B cell (primary cell): ENCODE measurements at regions not wholly inside any gene's neighbourhood (a gene's known extent, or its start where the extent isn't known, plus 50 kb on each side); places are given as distances from the start of the nearest gene placed in this dataset.

Source experiments
- ATAC-seq: fragments of 200-7000 bp; cut with Tn5 transposase; one replicate; pipeline ENCODE4 v1.10.0; 2021; ENCODE audit warnings: low read depth, mild to moderate bottlenecking, moderate number of reproducible peaks, moderate library complexity
- CTCF ChIA-PET: fragments of 350-600 bp; sonication (Branson Sonifier 250); formaldehyde crosslinking; loops from one replicate; lab custom pipeline; 2021; ENCODE audit warnings: antibody characterized with exemption, inconsistent platforms; lab: Charles Lee
- POLR2A ChIA-PET: fragments of 350-600 bp; sonication (Branson Sonifier 250); formaldehyde crosslinking; loops from one replicate; lab custom pipeline; 2021; ENCODE audit warnings: antibody characterized with exemption; lab: Charles Lee
- DNase-seq: peaks from one replicate; pipeline ENCODE4 v3.0.0; 2013
- H2AFZ ChIP-seq: 2 replicates; pipeline ENCODE4 v1.6.1; 2012; ENCODE audit warnings: mild to moderate bottlenecking, low read depth, low read length; ENCODE audit not compliant: insufficient read depth, poor library complexity, severe bottlenecking
- H3K27ac ChIP-seq, 2 donors: 1 replicate in 1 of 2; 2 replicates in 1 of 2; pipeline ENCODE4 v1.5.1; 2012 to 2013; ENCODE audit warnings: low read length in 2 of 2, mild to moderate bottlenecking in 2 of 2, moderate library complexity in 1 of 2
- H3K27me3 ChIP-seq, 4 experiments: fragments of 200-600 bp in 1 of 4; sonication (generic) in 1 of 4; replicated peaks in 1 of 4; 1 replicate in 2 of 4; 2 replicates in 2 of 4; pipeline versions ENCODE4 v1.6.1 to v1.7.0; 2013 to 2016; ENCODE audit warnings: low read length in 3 of 4, mild to moderate bottlenecking in 2 of 4, mixed read lengths in 1 of 4, moderate library complexity in 1 of 4; ENCODE audit not compliant: insufficient read depth in 4 of 4, control insufficient read depth in 3 of 4; ENCODE audit errors: control extremely low read depth in 1 of 4
- H3K36me3 ChIP-seq, 2 experiments: replicated peaks in 1 of 2; 1 replicate in 1 of 2; 2 replicates in 1 of 2; pipeline versions ENCODE4 v1.6.1 to v1.7.1; 2013; ENCODE audit warnings: low read length in 1 of 2; ENCODE audit not compliant: insufficient read depth in 2 of 2, control insufficient read depth in 1 of 2; ENCODE audit errors: control extremely low read depth in 1 of 2, extremely low read depth in 1 of 2
- H3K4me1 ChIP-seq, 2 donors: fragments of 200-600 bp in 1 of 2; sonication (generic) in 1 of 2; 1 replicate in 1 of 2; 2 replicates in 1 of 2; pipeline versions ENCODE4 v1.5.1 to v1.6.1; 2013 to 2017; ENCODE audit warnings: low read length in 2 of 2; ENCODE audit not compliant: control insufficient read depth in 2 of 2, insufficient read depth in 2 of 2
- H3K4me2 ChIP-seq: replicated peaks from 2 replicates; pipeline ENCODE3; 2012; ENCODE audit warnings: mild to moderate bottlenecking, low read depth, low read length; ENCODE audit not compliant: poor library complexity, severe bottlenecking
- H3K4me3 ChIP-seq, 5 experiments: fragments of 200-600 bp in 1 of 5; sonication (generic) in 1 of 5; 1 replicate in 3 of 5; 2 replicates in 2 of 5; pipeline versions ENCODE4 v1.5.1 to v1.7.0; 2011 to 2016; ENCODE audit warnings: low read length in 4 of 5, mild to moderate bottlenecking in 4 of 5, low read depth in 2 of 5, control low read depth in 1 of 5, moderate library complexity in 1 of 5; ENCODE audit not compliant: insufficient read depth in 1 of 5; ENCODE audit errors: control extremely low read depth in 1 of 5, extremely low read depth in 1 of 5
- H3K79me2 ChIP-seq: fragments of 200-600 bp; sonication (generic); one replicate; pipeline ENCODE4 v1.6.0; 2016; ENCODE audit warnings: low read length; ENCODE audit not compliant: control insufficient read depth, insufficient read depth
- H3K9ac ChIP-seq: fragments of 200-600 bp; sonication (generic); 2 replicates; pipeline ENCODE4 v1.6.1; 2017; ENCODE audit warnings: mild to moderate bottlenecking, low read length, moderate library complexity
- H3K9me3 ChIP-seq, 3 donors: one replicate each; pipeline versions ENCODE4 v1.6.1 to v1.7.1; 2013; ENCODE audit warnings: low read length in 2 of 3; ENCODE audit not compliant: control insufficient read depth in 2 of 3, insufficient read depth in 1 of 3; ENCODE audit errors: control extremely low read depth in 1 of 3
- H4K20me1 ChIP-seq: 2 replicates; pipeline ENCODE4 v1.6.0; 2012; ENCODE audit warnings: mild to moderate bottlenecking, low read length; ENCODE audit not compliant: insufficient read depth, control insufficient read depth, poor library complexity, severe bottlenecking
- H3K27ac Mint-ChIP-seq: one replicate; pipeline ENCODE4 v1.8.0; 2021; ENCODE audit warnings: mixed read lengths
- H3K27me3 Mint-ChIP-seq: one replicate; pipeline ENCODE4 v1.8.0; 2021; ENCODE audit warnings: mixed read lengths
- H3K4me1 Mint-ChIP-seq: one replicate; pipeline ENCODE4 v1.8.0; 2021; ENCODE audit warnings: mixed read lengths
- H3K4me3 Mint-ChIP-seq: one replicate; pipeline ENCODE4 v1.8.0; 2021; ENCODE audit warnings: mixed read lengths
- H3K9me3 Mint-ChIP-seq: one replicate; pipeline ENCODE4 v1.8.0; 2022; ENCODE audit warnings: mixed read lengths; ENCODE audit not compliant: insufficient read depth
- EZH2 ChIP-seq: IDR thresholded peaks from 2 replicates; pipeline ENCODE4 v1.6.1; 2012; ENCODE audit warnings: borderline replicate concordance, low read depth, mild to moderate bottlenecking, moderate library complexity, low read length; ENCODE audit not compliant: insufficient read depth, poor library complexity, severe bottlenecking
- WGBS: methylation state at CpG from one replicate; pipeline ENCODE4 v1.1.5; 2013; ENCODE audit warnings: missing lambda C conversion rate; ENCODE audit not compliant: insufficient coverage; 5-methylcytosine and 5-hydroxymethylcytosine counted together
- intact Hi-C: fragments of 100-400 bp; cut with micrococcal nuclease; formaldehyde crosslinking; loops from one replicate; pipeline ENCODE4 v1.10.0; 2022
- TF ChIP-seq, protein P1 (sequence below): fragments of 200-600 bp; IDR thresholded peaks from one replicate; pipeline ENCODE4 v1.8.0; 2022; ENCODE audit warnings: antibody characterized with exemption, mild to moderate bottlenecking

DNA sequence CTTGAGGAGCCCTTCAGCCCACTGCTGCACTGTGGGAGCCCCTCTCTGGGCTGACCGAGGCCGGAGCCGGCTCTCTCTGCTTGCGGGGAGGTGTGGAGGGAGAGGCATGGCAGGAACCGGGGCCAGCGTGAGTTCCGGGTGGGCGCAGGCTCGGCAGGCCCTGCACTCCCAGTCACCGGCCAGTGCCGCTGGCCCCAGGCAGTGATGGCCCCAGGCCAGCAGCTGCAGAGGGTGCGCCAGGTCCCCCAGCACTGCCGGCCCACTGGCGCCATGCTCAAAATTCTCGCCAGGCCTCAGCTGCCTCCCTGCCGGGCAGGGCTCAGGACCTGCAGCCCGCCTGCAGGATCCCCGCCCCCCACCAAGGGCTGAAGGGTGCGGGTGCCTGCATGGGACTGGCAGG, 128.4 kb upstream of the STARD3NL start:
- Histone ChIP-seq H3K4me3 (no peak overlapping the region), H2AFZ (no peak overlapping the region), H3K4me1 (no peaks in the 10 kb centered on the region), H3K36me3 (no peaks in the 10 kb centered on the region), H3K9me3 (peaks cover 0 to 17% (median 0%) of the 10 kb centered on the region in 3 donors), H3K27me3 (peaks cover 0 to 3% (median 0%) of the 10 kb centered on the region in 4 experiments), H3K9ac (no peak overlapping the region), H3K4me2 (no peak overlapping the region), H3K27ac (no peak overlapping the region), H4K20me1 (no peaks in the 10 kb centered on the region), H3K79me2 (no peaks in the 10 kb centered on the region)
- no peaks in the 10 kb centered on the region for H3K27me3 Mint-ChIP-seq
- intact Hi-C loops: no loop called here
- H3K4me3 Mint-ChIP-seq: no peak overlapping the region
- H3K27ac Mint-ChIP-seq: no peak overlapping the region
- ChIA-PET POLR2A (no interaction called here), CTCF (no interaction called here)
- TF ChIP-seq, protein P1, sequence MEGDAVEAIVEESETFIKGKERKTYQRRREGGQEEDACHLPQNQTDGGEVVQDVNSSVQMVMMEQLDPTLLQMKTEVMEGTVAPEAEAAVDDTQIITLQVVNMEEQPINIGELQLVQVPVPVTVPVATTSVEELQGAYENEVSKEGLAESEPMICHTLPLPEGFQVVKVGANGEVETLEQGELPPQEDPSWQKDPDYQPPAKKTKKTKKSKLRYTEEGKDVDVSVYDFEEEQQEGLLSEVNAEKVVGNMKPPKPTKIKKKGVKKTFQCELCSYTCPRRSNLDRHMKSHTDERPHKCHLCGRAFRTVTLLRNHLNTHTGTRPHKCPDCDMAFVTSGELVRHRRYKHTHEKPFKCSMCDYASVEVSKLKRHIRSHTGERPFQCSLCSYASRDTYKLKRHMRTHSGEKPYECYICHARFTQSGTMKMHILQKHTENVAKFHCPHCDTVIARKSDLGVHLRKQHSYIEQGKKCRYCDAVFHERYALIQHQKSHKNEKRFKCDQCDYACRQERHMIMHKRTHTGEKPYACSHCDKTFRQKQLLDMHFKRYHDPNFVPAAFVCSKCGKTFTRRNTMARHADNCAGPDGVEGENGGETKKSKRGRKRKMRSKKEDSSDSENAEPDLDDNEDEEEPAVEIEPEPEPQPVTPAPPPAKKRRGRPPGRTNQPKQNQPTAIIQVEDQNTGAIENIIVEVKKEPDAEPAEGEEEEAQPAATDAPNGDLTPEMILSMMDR: no peak
- no peak for TF ChIP-seq EZH2
- DNase-seq (no peak), ATAC-seq (no peak)
- H3K9me3 Mint-ChIP-seq: no peaks in the 10 kb centered on the region
- 94% methylated on average over 19 of the region's 19 CpGs for WGBS
- H3K4me1 Mint-ChIP-seq: no peaks in the 10 kb centered on the region

DNA sequence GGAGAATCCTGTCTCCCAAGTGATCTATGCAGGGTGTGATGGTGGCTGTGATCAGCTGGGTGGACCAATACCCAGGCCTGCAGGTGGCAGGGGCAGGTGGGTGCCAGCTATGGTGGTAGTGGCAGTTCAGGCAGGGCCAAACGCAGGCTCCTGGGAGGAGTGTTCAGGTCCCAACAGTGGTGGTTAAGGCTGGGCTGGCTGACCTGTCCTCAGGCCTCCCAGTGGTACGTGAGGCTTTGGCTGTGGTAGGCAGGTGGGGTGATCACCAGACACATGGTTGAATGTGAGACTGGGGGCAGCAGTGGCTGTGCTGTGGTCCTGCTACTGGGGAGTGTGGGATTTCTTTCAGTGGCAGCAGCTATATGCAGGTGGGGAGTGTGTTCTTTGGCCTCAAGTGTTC, 126.7 kb upstream of the STARD3NL start:
- Mint-ChIP-seq H3K4me3 (no peak overlapping the region), H3K4me1 (no peaks in the 10 kb centered on the region), H3K27me3 (no peaks in the 10 kb centered on the region), H3K9me3 (no peaks in the 10 kb centered on the region), H3K27ac (no peak overlapping the region)
- no peak for TF ChIP-seq EZH2
- TF ChIP-seq, protein P1: no peak
- H3K4me1 ChIP-seq: no peaks in the 10 kb centered on the region
- H3K9ac ChIP-seq: no peak overlapping the region
- DNase-seq (no peak), ATAC-seq (no peak)
- peaks cover 0 to 3% (median 0%) of the 10 kb centered on the region in 4 experiments for H3K27me3 ChIP-seq
- H3K79me2 ChIP-seq: no peaks in the 10 kb centered on the region
- H3K9me3 ChIP-seq: peaks cover 0 to 17% (median 0%) of the 10 kb centered on the region in 3 donors
- H3K4me2 ChIP-seq: no peak overlapping the region
- no peaks in the 10 kb centered on the region for H3K36me3 ChIP-seq
- POLR2A ChIA-PET: no interaction called here
- CTCF ChIA-PET: no interaction called here
- H3K27ac ChIP-seq: no peak overlapping the region
- no peak overlapping the region for H2AFZ ChIP-seq
- no peak overlapping the region for H3K4me3 ChIP-seq
- intact Hi-C loops: no loop called here
- 80% methylated on average over 2 of the region's 2 CpGs for WGBS
- no peaks in the 10 kb centered on the region for H4K20me1 ChIP-seq
